Mucosa of descending colon (tissue), 3 donors: ENCODE measurements at regions not wholly inside any gene's neighbourhood (a gene's known extent, or its start where the extent isn't known, plus 50 kb on each side); places are given as distances from the start of the nearest gene placed in this dataset.

ENCODE experiments used
- ATAC-seq: fragments of 200-7000 bp; cut with Tn5 transposase; one replicate; pipeline ENCODE4 v1.9.1; 2020; ENCODE audit warnings: mild to moderate bottlenecking, moderate library complexity
- DNase-seq, 3 donors: peaks; one replicate each; pipeline ENCODE4 v3.0.0-alpha.2; 2020
- H3K36me3 ChIP-seq: fragments of 200-600 bp; one replicate; pipeline ENCODE4 v1.8.0; 2021; ENCODE audit warnings: low read depth, mild to moderate bottlenecking
- H3K4me1 ChIP-seq: fragments of 200-600 bp; one replicate; pipeline ENCODE4 v1.8.0; 2021; ENCODE audit warnings: low read depth, mild to moderate bottlenecking
- H3K4me3 ChIP-seq: fragments of 200-600 bp; one replicate; pipeline ENCODE4 v1.8.0; 2021; ENCODE audit warnings: mild to moderate bottlenecking
- H3K9me3 ChIP-seq: fragments of 200-600 bp; one replicate; pipeline ENCODE4 v1.8.0; 2021; ENCODE audit warnings: mild to moderate bottlenecking
- intact Hi-C, 2 donors: fragments of 100-400 bp; cut with DNase I in 1 of 2; cut with micrococcal nuclease in 1 of 2; formaldehyde crosslinking; loops; one replicate each; pipeline versions ENCODE4 v1.11.0 to v1.11.1; 2022; cut with DNase I, micrococcal nuclease
- TF ChIP-seq, protein P1 (sequence below): fragments of 200-600 bp; IDR thresholded peaks from one replicate; pipeline ENCODE4 v1.8.0; 2022; ENCODE audit warnings: antibody characterized with exemption, mild to moderate bottlenecking
- donor health status: DM: no; HTN: no; CAD: no; lungs with moderate emphysema.
- donor health status: DM: no; HTN: no; CAD: no.
- donor health status: DM: no; HTN: yes; CAD: no.

DNA sequence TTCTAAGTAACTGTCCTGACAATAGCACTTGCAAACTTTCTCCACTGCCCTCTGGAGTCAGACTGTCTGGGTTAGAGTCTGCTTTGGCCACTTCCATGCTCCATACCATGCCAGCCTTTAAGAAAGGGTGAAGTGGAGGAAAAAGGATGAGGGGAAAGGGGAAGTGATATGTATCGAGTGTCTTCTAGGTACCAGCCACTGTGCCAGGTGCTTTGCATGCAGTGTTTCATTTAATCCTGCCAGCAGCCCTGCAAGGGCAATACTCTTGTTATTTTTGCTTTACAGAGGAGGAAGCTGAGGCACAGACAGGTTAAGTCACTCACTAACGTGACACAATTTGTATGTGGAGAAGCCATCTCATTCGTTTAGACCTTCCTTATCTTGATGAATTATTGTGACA lies 55.6 kb downstream of the RTL9 start:
- DNase-seq (no peak), ATAC-seq (no peak)
- TF ChIP-seq, protein P1, sequence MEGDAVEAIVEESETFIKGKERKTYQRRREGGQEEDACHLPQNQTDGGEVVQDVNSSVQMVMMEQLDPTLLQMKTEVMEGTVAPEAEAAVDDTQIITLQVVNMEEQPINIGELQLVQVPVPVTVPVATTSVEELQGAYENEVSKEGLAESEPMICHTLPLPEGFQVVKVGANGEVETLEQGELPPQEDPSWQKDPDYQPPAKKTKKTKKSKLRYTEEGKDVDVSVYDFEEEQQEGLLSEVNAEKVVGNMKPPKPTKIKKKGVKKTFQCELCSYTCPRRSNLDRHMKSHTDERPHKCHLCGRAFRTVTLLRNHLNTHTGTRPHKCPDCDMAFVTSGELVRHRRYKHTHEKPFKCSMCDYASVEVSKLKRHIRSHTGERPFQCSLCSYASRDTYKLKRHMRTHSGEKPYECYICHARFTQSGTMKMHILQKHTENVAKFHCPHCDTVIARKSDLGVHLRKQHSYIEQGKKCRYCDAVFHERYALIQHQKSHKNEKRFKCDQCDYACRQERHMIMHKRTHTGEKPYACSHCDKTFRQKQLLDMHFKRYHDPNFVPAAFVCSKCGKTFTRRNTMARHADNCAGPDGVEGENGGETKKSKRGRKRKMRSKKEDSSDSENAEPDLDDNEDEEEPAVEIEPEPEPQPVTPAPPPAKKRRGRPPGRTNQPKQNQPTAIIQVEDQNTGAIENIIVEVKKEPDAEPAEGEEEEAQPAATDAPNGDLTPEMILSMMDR = no peak
- intact Hi-C loops = loop anchor here in 1 of 2 donors (5.0 kb wide), 1 partner anchor 257 kb away; no protein-coding TSS in a partner anchor
- no peaks in the 10 kb centered on the region for H3K36me3 ChIP-seq
- H3K9me3 ChIP-seq = no peaks in the 10 kb centered on the region
- H3K4me3 ChIP-seq = no peak overlapping the region
- H3K4me1 ChIP-seq = no peaks in the 10 kb centered on the region

DNA sequence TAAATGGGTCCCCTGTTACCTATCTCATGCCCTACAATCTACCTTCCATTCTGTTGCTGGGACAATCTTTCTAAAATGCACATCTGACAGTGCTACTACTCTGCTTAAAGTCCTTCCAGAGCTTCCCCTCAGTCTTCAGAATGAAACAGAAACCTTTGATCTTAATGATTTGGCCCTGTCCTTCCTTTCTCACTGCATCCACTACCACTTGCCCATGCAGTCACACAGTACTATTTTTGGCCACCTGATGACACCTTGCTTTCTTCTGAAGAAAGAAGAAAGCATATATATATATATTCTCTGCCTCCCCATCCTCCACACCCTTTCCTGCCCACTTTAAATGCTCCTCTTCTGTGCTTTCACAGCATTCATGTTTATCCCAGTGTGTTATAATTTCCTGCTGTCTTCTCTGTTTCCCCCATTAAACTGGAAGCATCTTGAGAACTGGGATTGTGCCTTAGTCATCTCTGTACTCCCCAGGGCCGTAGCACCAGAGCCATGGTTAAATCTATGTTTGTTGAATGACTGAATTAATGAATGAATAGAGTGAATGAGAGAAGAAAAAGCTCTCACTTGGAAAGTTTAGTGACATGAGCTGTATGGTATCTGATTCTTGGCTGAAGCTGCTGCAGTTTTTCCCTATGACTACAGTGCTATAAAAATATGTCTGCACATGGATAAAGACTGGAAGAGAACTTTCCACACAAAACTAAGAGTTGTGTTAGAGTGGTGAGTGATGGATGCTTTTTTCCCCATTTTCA lies 56.2 kb downstream of the RTL9 start:
- no peaks in the 10 kb centered on the region for H3K36me3 ChIP-seq
- H3K4me3 ChIP-seq = no peak overlapping the region
- H3K4me1 ChIP-seq = no peaks in the 10 kb centered on the region
- no peaks in the 10 kb centered on the region for H3K9me3 ChIP-seq
- TF ChIP-seq, protein P1 = no peak
- DNase-seq (no peak), ATAC-seq (no peak)
- intact Hi-C loops = loop anchor here in 1 of 2 donors (5.0 kb wide), 1 partner anchor 258 kb away; no protein-coding TSS in a partner anchor

DNA sequence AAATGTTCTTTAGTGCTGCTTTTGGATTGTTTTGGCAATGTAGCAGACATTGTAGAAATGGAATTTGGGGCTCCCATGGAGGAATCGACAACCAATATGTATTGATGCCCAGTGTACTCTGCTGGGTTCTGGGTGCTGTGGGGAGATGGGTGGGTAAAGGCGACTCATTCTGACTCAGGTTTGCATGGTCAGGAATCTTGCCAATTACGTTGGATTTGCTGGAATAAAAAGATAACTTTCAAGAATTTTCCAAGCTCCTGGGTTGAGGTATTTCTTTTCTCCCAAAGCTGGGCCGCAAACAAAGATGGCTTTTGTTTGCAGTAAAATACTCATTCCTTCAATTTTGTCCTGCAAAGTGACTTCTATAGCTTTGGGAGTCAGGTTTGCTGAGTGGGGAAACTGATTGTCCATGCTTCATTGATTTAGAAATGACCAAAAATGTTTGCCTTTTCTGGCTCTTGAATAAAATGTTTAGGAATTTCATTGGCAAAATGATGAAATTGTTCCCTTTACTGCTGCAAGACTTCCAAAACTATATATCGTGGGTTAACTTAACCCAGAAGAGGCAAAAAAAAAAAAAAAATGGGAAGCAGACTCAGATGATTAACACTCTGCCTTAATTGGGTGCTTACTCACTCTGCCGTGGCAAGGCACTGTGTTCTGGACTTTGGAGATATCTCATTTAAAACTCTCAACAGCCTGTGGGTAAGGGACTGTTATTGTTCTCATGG lies 57.0 kb downstream of the RTL9 start:
- no peak for DNase-seq
- no peak overlapping the region for H3K4me3 ChIP-seq
- intact Hi-C loops = no loop called here
- no peaks in the 10 kb centered on the region for H3K9me3 ChIP-seq
- TF ChIP-seq, protein P1 = no peak
- H3K36me3 ChIP-seq = no peaks in the 10 kb centered on the region
- H3K4me1 ChIP-seq = no peaks in the 10 kb centered on the region
- ATAC-seq = no peak

DNA sequence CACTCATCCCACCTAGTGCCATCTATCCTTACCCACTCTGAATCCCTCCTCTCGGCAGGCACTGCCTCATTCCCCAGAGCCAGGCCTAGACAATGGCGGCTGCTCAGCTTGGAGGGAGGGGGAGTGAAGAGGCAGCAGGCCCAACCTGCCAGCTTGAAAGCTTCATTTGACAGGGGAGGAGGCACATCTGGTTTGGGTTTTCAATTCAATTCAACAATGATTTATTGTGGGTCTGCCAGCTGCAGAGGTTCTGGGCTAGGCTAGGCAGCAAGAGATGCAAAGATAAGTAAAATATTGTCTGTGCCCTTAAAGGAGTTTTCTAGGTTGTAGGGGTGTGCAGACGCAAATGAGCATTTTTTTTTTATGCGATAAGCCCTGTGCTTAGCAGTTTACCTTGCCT lies 58.5 kb downstream of the RTL9 start:
- intact Hi-C loops = no loop called here
- DNase-seq = no peak
- H3K4me1 ChIP-seq = no peaks in the 10 kb centered on the region
- no peak overlapping the region for H3K4me3 ChIP-seq
- ATAC-seq = no peak
- H3K9me3 ChIP-seq = no peaks in the 10 kb centered on the region
- TF ChIP-seq, protein P1 = no peak
- H3K36me3 ChIP-seq = no peaks in the 10 kb centered on the region

DNA sequence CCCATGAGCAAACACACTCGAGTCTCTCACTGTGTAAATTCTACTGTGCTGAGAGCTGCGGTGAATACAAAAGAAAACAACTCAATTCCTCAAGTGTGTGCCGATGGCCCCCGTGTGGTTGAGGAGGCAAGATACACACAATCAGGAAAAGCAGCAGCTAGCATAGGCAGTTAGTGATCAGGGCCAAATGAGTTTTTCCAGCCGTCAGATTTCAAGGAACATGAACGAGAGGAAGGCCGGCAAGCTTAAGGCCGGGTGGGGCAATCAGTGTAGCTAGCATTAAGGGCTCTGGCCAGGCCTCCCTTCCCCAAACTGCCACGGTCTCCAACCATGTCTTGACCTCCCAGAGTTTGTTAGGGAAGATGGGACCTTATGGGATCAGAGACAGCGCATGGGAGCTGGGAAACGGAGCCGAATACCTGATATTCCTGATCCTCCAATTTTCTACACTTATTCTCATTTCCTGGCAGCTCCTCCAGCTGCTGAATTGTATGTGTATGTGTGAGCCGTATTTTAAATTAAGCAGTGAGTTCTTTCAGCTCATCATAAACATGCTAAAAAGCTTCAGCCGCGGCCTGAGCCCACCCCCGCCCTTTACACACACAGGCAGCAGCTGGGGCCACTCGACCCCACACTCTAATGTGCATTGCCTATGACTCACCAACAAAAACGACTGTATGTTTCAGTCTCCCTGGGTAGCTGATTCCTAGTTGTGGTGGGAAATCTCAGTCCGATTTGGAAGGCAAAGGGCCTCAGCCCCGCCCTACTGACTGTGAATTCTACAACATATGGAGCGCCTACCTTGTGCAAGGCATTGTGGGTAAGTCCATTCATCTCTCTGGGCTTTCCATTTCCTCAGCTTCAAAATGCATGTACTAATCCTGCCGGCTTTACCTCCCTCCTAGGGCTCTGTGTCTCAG lies 59.9 kb downstream of the RTL9 start:
- Histone ChIP-seq H3K4me1 (no peaks in the 10 kb centered on the region), H3K36me3 (no peaks in the 10 kb centered on the region), H3K4me3 (no peak overlapping the region), H3K9me3 (no peaks in the 10 kb centered on the region)
- DNase-seq = peak in 1 of 3 donors; percentile 24
- TF ChIP-seq, protein P1 = no peak
- ATAC-seq = peak; percentile 72
- intact Hi-C loops = no loop called here
